ENCODE measurements at regions not wholly inside any gene's neighbourhood (a gene's known extent, or its start where the extent isn't known, plus 50 kb on each side); places are given as distances from the start of the nearest gene placed in this dataset.

DNA sequence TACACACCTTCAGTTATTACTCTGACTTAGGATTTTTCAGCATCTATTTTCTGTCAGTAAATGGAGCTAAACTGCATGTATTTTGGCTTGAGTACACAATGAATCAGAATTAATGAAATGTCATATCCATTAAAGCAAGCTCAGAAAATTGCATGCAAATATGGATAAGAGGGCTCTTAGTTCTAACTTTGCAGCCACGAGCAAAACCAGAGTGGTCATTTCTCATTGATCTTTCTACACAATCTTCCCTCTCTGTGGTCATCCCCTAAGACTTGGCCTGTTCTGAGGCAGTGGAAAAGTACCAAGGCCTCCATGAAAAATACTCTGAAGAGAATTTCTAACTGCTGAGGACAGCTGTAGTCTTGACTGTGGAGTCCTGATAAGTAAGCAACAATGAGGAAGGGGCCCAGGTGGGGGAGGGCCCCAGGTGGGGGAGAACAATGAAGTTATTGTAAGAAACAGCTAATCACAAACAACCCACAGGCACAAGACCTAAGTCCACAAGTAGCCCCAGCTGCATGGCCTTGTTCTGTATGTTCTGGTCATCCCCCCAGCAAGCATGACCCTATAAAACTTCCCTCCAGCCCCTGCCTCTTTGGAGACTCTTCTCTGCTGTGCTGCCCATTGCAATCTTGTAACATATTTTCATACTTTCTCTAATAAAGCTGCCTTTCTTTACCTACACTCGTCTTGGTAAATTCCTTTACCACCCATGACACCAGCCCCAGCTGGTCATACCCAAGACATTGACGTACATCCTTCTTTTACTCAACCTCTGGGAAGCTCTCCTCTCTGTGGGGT is 230.3 kb downstream of the TDRD15 start:
- Histone ChIP-seq H3K9ac (no peak overlapping the region), H3K4me2 (ENCODE audit: low read length) (no peak overlapping the region), H3K9me3 (ENCODE audit: control insufficient read depth, low read length) (no peaks in the 10 kb centered on the region), H3K4me3 (ENCODE audit: low read depth, low read length) (no peak overlapping the region), H3K4me1 (no peaks in the 10 kb centered on the region), H3K27me3 (ENCODE audit: control insufficient read depth, insufficient read depth, low read length) (no peaks in the 10 kb centered on the region), H3K27ac (no peak overlapping the region), H3K79me2 (no peaks in the 10 kb centered on the region), H3K36me3 (ENCODE audit: control insufficient read depth, insufficient read depth, low read length) (no peaks in the 10 kb centered on the region), H2AFZ (no peak overlapping the region)
- TF ChIP-seq, protein P1, sequence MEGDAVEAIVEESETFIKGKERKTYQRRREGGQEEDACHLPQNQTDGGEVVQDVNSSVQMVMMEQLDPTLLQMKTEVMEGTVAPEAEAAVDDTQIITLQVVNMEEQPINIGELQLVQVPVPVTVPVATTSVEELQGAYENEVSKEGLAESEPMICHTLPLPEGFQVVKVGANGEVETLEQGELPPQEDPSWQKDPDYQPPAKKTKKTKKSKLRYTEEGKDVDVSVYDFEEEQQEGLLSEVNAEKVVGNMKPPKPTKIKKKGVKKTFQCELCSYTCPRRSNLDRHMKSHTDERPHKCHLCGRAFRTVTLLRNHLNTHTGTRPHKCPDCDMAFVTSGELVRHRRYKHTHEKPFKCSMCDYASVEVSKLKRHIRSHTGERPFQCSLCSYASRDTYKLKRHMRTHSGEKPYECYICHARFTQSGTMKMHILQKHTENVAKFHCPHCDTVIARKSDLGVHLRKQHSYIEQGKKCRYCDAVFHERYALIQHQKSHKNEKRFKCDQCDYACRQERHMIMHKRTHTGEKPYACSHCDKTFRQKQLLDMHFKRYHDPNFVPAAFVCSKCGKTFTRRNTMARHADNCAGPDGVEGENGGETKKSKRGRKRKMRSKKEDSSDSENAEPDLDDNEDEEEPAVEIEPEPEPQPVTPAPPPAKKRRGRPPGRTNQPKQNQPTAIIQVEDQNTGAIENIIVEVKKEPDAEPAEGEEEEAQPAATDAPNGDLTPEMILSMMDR (IDR thresholded peaks at IDR 0.05), result no peak

DNA sequence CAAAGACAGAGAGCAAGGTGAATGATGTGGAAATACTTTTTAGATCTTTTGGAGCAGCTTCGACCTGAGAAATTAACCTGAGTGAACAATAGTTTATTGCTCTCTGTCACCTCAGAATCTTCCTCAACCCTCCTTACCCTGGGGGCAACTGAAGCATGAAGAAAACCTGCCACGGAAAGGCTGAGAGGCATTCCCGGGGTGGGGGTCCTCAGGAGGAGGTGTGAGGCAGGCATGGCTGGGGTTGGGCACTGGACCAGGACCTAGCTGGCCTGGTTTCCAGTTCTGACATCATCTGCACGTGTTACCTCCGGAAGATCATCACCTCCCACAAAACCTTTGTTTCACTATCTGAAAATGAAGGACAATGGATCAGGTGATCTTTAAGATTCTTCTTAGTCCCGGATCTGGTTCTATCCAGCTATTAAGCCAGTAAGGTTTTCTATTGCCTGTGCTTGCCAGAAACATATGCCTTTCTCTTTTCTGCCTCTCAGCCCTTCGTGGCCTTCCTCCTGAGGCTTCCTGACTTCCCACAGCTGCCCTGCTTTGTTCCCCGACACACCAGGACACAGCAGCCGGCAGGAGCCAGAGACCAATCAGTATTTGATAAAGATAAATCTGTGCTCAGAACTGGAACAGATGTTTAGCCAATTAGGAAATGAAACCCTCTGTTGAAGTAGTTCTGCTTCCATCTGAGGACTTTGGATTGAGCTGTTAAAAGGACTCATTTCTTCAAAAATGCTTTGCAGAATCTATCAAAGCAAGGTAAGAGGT is 232.5 kb downstream of the TDRD15 start:
- Histone ChIP-seq H3K4me1 (no peaks in the 10 kb centered on the region), H3K4me2 (ENCODE audit: low read length) (no peak overlapping the region), H3K9me3 (ENCODE audit: control insufficient read depth, low read length) (no peaks in the 10 kb centered on the region), H2AFZ (no peak overlapping the region), H3K27me3 (ENCODE audit: control insufficient read depth, insufficient read depth, low read length) (no peaks in the 10 kb centered on the region), H3K9ac (no peak overlapping the region), H3K79me2 (no peaks in the 10 kb centered on the region), H3K36me3 (ENCODE audit: control insufficient read depth, insufficient read depth, low read length) (no peaks in the 10 kb centered on the region), H3K27ac (no peak overlapping the region), H3K4me3 (ENCODE audit: low read depth, low read length) (no peak overlapping the region)
- TF ChIP-seq, protein P1 (IDR thresholded peaks at IDR 0.05), result no peak

DNA sequence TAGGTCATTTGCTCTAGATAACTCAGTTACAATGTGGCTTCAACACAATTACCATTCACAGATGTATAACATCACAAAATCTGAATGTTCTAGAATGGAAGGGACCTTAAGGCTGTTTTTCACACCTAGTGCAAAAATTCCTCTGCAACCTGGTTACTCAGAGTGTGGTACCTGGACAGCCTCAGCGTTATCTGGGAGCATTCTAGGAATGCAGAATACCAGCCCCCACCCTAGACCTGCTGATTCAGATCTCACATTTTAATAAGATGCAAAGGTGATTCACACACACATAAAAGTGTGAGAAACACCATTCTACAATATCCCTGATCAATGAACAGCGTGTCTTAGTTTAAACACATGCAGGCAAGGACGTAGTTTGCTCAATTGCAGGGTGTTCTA is 233.1 kb downstream of the TDRD15 start:
- H3K36me3 ChIP-seq (ENCODE audit: control insufficient read depth, insufficient read depth, low read length), result no peaks in the 10 kb centered on the region
- no peaks in the 10 kb centered on the region for H3K79me2 ChIP-seq
- no peaks in the 10 kb centered on the region for H3K9me3 ChIP-seq (ENCODE audit: control insufficient read depth, low read length)
- no peak overlapping the region for H3K4me3 ChIP-seq (ENCODE audit: low read depth, low read length)
- H3K9ac ChIP-seq, result no peak overlapping the region
- no peak overlapping the region for H3K4me2 ChIP-seq (ENCODE audit: low read length)
- no peaks in the 10 kb centered on the region for H3K4me1 ChIP-seq
- H2AFZ ChIP-seq, result no peak overlapping the region
- H3K27me3 ChIP-seq (ENCODE audit: control insufficient read depth, insufficient read depth, low read length), result no peaks in the 10 kb centered on the region
- TF ChIP-seq, protein P1 (IDR thresholded peaks at IDR 0.05), result no peak
- no peak overlapping the region for H3K27ac ChIP-seq

GRCh38 chr2:21358976-21359375 is 235.2 kb downstream of the TDRD15 start:
- Histone ChIP-seq H2AFZ (no peak overlapping the region), H3K9ac (no peak overlapping the region), H3K4me3 (ENCODE audit: low read depth, low read length) (no peak overlapping the region), H3K27me3 (ENCODE audit: control insufficient read depth, insufficient read depth, low read length) (no peaks in the 10 kb centered on the region), H3K4me1 (no peaks in the 10 kb centered on the region), H3K9me3 (ENCODE audit: control insufficient read depth, low read length) (no peaks in the 10 kb centered on the region), H3K36me3 (ENCODE audit: control insufficient read depth, insufficient read depth, low read length) (no peaks in the 10 kb centered on the region), H3K79me2 (no peaks in the 10 kb centered on the region), H3K27ac (no peak overlapping the region), H3K4me2 (ENCODE audit: low read length) (no peak overlapping the region)
- TF ChIP-seq, protein P1 (IDR thresholded peaks at IDR 0.05), result no peak

Data from parathyroid adenoma (tissue), 2 donors.